ENCODE measurements at regions not wholly inside any gene's neighbourhood (a gene's known extent, or its start where the extent isn't known, plus 50 kb on each side); places are given as distances from the start of the nearest gene placed in this dataset.
"Not testable (repeated sequence)": the region's sequence is repeated elsewhere in the genome, so short reads cannot be mapped to it uniquely, and the experiment has no call there.

DNA sequence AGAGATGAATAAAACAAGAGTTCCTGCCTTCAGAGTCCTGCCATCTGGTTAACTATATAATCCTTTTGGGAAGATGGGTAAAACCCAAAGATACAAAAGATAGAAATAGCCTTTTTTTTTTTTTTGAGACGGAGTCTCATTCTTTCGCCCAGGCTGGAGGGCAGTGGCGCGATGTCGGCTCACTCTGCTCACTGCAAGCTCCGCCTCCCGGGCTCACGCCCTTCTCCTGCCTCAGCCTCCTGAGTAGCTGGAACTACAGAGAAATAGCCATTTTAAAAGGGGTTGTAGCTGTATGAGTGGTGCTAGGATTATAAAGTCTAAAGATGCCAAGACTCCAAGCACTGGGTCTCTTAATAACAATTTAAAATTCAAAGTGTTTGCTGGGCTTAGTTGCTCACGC, 97.2 kb downstream of the KDR start:
- in situ Hi-C loops (cut with HindIII; ENCODE audit: low pct_unique_long_range_greater_than_20kb, low sequenced_read_pairs), result no loop called here

DNA sequence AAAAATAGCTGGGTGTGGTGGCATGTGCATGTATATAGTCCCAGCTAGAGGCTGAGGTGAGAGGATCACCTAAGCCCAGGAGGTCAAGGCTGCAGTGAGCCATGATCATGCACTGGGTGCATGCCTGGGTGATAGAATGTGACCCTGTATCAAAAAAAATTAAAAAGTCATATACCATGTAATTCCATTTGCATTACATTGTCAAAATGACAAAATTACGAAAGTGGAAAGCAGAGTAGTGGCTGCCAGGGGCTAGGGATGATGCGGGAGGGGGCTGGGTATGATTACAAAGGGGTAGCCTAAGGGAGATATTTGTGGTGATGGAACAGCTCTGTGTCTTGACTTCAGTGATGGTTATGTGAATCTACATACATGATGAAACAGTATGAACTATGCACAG, 97.8 kb downstream of the KDR start:
- in situ Hi-C loops (cut with HindIII; ENCODE audit: low pct_unique_long_range_greater_than_20kb, low sequenced_read_pairs), result no loop called here
- DNase-seq (ENCODE audit: low read depth, low spot score), result no peak

More for the DNA sequence above, 97.2 kb downstream of the KDR start:
- DNase-seq (ENCODE audit: low read depth, low spot score), result no peak

DNA sequence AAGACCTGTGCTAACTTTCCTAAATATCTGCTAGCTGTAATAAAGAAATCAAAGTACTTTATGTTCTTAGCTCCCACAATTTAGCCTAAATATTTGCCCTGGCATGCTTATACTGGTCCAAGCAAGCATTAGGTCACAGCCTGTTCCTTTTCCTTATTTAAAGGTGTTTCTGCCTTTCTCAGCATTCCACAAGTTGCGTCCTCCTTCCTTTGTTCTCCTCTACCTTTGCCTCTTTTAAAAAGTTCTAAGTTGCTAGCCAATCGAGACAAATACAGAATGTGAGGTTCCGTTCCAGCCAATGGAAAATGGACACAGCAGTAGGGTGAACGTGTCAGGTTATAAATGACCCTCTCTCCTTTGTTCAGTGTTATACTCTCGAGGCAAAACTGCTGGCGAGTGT, 99.9 kb downstream of the KDR start:
- in situ Hi-C loops (cut with HindIII; ENCODE audit: low pct_unique_long_range_greater_than_20kb, low sequenced_read_pairs); DNase-seq (ENCODE audit: low read depth, low spot score): not testable (repeated sequence)

DNA sequence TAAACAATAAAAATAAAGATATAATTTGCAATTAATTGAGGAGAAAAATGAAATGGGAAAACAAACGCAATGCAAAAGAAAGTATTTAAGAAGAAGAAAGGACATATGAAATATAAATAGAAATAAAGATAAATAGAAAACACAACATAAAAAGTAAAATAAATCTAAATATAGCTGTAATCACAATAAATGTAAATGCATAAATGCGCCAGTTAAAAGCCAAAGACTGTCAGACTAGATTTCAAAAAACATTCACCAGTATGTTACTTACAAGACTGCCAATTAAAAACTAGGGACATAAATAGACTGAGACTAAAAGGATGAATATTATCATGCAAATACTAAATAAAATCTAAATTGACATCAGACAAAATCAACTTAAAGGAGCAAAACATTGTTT, 102.4 kb downstream of the KDR start:
- in situ Hi-C loops (cut with HindIII; ENCODE audit: low pct_unique_long_range_greater_than_20kb, low sequenced_read_pairs), result no loop called here
- DNase-seq (ENCODE audit: low read depth, low spot score), result no peak

DNA sequence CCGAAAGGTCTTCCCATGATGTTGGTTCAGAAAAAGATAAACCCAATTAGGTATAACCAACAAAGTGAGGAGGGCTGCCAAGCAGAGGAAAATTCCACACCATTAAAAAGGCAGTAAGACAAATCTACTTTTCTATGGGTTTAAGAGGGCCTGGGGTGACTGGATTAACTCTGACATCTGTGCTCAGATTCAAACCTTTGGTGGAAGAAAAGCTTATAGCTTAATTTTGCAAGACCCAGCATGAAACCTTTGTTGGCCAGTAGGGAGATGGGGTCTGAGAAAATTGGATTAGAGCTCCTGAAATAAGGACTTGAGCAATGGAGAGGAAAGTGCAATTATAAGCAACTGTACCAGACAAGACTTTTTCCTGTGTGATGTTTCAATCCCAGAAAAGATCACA, 104.2 kb downstream of the KDR start:
- DNase-seq (ENCODE audit: low read depth, low spot score), result no peak
- in situ Hi-C loops (cut with HindIII; ENCODE audit: low pct_unique_long_range_greater_than_20kb, low sequenced_read_pairs), result no loop called here

DNA sequence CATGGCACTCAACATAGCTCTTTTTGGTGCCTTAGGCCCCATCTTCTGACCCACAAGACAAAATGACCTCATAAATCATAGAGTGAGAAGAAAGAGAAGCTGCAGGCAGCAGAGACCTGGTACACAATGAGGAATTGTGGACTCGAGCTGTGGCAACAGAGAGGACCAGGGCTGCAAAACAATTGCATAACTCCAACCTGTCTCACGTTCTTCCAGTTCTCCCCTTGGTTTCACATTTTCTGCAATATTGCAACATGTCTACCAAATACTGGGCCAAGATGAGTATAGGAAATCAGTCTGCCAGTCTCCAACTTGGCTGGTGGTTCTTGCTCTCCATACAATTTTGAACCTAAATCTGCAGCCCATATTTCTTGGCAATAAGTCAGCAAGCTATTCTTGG, 105.3 kb downstream of the KDR start:
- in situ Hi-C loops (cut with HindIII; ENCODE audit: low pct_unique_long_range_greater_than_20kb, low sequenced_read_pairs), result no loop called here
- DNase-seq (ENCODE audit: low read depth, low spot score), result no peak

DNA sequence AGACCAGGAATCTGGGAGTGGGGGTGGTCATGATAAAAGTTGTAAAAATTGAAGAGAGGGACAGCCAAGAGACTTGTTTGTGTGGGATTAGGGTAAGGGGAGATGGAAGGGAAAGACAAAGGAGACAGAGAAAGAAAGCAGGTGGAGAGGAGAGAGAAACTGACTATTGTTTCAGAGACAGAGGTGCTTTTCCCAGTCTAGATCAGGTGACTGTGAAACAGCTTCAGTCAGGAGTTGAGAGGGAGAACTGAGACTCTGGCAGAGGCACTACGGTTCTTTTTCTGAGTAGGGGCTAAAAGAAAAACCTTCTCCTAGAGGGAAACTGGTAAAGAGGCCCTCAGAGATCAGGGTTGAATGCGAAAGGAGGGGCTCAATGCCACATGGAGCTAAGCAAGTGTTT, 106.4 kb downstream of the KDR start:
- in situ Hi-C loops (cut with HindIII; ENCODE audit: low pct_unique_long_range_greater_than_20kb, low sequenced_read_pairs), result no loop called here
- no peak for DNase-seq (ENCODE audit: low read depth, low spot score)

DNA sequence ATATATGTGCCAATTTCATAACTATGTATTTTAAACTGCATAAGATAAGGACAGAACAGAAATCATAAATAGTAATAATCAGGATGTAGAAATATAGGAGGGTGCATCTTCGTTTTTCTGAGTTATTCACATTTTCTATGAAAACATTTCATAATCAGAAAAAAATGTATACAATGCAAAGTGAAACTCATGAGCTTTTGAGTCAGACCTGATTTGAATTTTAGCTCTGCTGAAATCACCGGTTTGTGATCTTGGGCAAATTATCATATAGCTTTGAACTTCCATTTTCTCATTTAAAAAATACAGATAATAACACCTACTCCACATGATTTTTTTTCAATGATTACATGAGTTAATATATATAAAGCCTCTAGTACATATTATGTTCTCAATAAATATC, 106.9 kb downstream of the KDR start:
- DNase-seq (ENCODE audit: low read depth, low spot score), result no peak
- in situ Hi-C loops (cut with HindIII; ENCODE audit: low pct_unique_long_range_greater_than_20kb, low sequenced_read_pairs), result no loop called here

DNA sequence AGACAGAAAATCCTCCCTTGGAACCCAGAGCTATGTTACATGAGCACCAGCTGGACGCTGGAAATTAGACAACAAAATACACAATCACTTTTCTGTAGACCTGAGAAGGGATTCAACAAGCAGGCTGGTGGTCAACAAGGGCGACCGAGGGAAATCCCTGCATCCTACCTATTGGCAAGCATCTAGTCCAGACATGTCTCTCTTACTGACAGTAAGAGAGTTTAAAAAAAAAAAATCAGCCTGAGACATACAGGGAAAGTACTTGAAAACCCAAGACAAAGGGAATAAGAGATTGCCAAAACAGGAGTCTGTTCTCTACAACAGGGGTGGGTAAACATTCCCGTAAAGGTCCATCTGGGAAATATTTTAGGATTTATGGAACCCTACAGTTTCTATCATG, 108.0 kb downstream of the KDR start:
- in situ Hi-C loops (cut with HindIII; ENCODE audit: low pct_unique_long_range_greater_than_20kb, low sequenced_read_pairs), result no loop called here
- DNase-seq (ENCODE audit: low read depth, low spot score), result no peak

DNA sequence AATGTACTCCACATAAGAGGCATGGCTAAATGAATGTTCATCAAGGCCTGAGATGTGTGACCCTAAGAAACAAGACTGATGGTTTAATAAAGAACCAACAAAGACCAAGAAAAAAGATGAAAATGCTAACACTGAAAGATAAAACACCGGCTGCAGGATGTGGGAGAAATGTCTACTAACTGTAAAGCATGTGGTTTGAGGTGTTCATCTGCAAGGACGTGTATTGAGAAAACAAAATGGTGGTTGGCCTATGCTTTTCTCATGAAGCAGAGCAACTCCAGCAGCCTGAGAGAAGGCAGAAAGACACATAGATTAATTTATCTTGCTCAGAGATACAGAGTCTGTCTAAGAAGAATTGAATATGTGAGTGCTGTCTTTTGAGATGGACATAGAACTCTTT, 109.3 kb downstream of the KDR start:
- in situ Hi-C loops (cut with HindIII; ENCODE audit: low pct_unique_long_range_greater_than_20kb, low sequenced_read_pairs), result no loop called here
- DNase-seq (ENCODE audit: low read depth, low spot score), result no peak

DNA sequence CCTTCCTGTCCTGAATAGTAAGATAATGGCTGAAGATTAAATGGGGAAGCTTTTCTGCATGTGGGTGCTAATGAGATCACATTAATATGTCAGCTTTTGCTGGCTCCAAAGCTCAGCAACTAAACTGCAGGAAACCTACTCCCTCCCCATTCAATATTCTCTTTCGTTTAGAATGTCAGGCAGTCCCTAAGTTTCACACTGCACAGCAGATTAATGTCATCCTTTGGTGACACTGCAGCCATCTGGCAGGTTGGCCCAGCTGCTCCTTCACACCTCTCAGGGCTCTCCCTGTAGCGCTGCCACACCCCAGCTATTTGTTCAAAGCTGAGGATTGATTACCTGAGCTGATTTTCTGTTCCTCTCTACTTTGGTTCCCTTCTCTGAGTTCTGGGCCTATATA, 110.5 kb downstream of the KDR start:
- in situ Hi-C loops (cut with HindIII; ENCODE audit: low pct_unique_long_range_greater_than_20kb, low sequenced_read_pairs), result no loop called here
- DNase-seq (ENCODE audit: low read depth, low spot score), result no peak

DNA sequence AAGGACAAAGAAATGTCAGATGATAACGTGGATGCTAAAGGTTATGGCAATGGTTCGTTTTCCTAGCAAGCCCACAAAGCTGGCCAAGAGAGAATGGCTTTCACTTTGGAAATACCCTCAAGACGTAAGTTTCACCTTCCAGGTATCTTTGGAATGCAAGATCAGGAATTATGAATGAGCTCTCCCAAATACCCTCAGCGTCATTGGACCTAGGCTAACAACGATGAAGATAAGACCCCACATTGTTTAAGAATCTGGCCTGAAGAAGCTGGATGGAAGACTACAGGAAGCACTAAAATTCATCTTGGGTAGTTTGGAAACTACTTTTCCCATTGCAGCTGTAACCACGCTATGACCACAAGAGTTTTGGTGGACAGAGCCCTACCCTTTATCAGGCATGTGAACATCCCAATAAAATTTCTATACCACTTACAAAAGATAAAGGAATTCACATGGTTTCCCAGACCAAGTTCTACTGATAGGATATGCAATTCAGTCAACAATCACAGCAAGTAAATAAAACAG, 111.9 kb downstream of the KDR start:
- in situ Hi-C loops (cut with HindIII; ENCODE audit: low pct_unique_long_range_greater_than_20kb, low sequenced_read_pairs), result no loop called here
- peak; percentile 9 for DNase-seq (ENCODE audit: low read depth, low spot score)

DNA sequence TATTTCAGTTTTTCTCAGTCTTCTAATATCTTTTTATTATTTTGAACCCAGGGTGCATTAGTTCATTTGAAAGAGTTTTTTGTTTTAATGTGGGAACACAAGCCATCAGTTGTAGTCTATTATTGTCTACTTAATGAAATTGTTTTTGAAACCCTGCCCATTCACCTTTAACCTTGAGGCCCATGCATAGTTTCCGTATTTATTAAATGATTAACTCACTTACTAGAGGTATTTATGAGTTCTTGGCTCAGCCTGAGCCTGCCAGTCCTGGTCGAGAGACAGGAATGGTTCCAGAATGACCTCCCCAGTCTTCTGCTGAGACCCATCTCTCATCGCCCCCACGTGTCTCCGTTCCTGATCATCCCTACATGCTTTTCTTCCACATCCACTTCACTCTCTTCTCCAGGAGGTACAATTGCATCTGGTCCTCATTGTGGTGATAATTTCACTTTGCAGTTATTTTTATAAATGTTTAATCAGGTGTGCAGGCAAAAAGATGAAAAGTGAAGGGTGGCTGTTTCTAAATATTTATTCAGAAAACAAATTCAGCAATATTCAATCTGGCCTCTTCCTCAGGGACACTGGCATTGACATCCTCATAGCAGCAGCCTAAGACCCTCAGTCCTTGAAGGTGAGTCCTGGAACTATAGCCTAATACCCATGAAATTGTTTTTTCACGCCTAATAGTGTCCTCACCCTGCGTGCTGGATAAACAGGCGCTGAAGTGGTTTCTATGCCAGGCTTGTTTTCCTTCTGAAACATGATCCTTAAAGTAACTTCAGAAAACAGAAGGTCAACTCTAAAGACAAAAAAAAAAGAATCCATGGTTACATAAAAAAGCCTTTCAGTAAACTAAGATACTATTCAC, 112.8 kb downstream of the KDR start:
- in situ Hi-C loops (cut with HindIII; ENCODE audit: low pct_unique_long_range_greater_than_20kb, low sequenced_read_pairs), result no loop called here
- no peak for DNase-seq (ENCODE audit: low read depth, low spot score)

DNA sequence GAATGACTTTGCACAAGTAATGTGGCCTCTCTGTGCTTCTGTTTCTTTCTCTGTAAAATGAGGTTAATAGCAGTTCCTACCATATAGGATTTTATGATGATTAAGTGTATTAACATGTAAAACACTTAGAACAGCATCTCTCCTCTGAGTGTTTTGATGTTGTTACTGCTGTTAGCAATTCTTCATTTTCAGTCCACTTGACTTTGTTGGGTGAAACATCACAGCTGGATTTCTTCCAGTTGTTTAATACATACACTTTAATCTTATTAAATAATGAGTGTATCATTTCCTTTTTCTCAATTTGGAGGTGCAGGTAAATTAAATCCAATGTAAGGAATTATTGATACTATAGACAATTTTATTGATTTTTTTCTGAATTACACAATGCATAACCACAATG, 113.6 kb downstream of the KDR start:
- in situ Hi-C loops (cut with HindIII; ENCODE audit: low pct_unique_long_range_greater_than_20kb, low sequenced_read_pairs), result no loop called here
- DNase-seq (ENCODE audit: low read depth, low spot score), result no peak

DNA sequence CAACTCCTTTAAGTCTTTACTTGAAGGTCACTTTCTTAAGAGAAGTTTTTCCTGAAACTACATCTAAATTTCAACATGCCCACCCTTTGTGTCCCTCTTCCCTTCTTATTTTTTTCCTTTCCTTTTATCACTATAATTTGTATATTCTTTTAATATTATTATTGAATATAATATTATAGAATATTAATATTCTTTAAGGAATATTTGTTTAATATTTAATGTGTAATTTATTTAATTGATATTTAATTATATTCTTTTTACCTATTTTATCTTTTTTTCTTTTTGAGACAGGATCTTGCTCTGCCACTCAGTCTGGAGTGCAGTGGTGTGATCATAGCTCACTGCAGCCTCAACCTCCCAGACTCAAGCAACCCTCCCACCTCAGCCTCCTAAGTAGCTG, 114.8 kb downstream of the KDR start:
- DNase-seq (ENCODE audit: low read depth, low spot score), result no peak
- in situ Hi-C loops (cut with HindIII; ENCODE audit: low pct_unique_long_range_greater_than_20kb, low sequenced_read_pairs), result no loop called here

DNA sequence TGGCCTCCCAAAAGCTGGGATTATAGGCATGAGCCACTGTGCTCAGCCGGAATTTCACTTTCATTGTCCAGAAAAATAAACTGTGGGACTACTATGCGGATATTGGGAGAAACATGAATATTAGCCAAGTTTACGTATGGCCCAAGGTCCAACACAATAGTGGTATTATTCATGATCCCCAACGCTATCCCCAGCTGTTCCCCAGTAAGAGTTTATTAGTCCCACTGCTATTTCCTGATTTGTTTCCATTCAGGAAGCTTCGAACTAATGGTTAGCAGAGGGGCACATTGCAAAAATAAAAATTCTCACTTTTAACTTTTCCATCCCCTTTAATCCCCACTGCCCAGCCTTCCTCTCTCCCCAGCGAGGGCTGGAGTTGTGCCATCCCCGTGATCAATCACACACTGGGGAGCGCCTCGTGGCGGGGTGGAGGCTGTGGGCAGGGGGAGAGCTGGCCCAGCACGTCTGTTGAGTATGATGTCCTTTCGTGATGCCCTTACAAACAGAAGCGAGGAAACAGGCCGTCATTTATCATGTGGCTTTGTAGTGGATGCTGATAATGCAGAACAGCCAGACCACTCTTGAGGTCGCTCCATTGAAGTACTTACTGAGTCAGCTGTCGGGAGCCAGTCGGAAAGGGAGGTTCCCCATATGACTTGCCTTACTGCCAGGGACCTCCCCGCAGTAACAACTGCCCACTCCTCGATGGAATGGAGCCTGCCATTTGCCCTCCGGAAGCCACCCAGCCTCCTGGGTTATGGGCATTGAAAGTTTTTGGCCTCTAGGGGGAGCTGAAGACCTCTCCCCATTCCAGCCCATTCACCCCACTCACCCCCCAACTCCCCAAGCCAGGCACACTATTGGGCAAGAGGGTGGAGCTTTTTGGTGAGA, 117.0 kb downstream of the KDR start:
- in situ Hi-C loops (cut with HindIII; ENCODE audit: low pct_unique_long_range_greater_than_20kb, low sequenced_read_pairs), result no loop called here
- DNase-seq (ENCODE audit: low read depth, low spot score), result peak; percentile 55

DNA sequence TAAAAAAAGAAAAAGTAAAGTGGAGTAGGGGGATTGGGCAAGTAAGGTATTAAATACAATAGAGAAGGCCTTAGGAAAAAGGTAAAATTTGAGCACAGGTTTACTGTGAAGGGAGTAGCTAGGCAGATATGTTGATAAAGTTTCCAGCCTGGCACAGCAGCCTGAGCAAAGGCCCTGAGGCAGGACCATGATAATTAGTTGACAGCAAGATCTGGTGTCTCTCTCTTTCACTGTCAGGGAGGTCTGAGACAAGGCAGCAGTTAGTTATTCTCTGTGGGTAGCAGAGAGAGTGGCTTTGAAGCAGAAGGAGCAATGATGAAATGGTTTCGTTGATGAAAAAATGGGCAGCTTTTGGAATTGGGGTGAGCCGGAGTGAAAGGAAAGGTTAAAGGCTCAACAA, 119.5 kb downstream of the KDR start:
- in situ Hi-C loops (cut with HindIII; ENCODE audit: low pct_unique_long_range_greater_than_20kb, low sequenced_read_pairs), result no loop called here
- DNase-seq (ENCODE audit: low read depth, low spot score), result no peak

DNA sequence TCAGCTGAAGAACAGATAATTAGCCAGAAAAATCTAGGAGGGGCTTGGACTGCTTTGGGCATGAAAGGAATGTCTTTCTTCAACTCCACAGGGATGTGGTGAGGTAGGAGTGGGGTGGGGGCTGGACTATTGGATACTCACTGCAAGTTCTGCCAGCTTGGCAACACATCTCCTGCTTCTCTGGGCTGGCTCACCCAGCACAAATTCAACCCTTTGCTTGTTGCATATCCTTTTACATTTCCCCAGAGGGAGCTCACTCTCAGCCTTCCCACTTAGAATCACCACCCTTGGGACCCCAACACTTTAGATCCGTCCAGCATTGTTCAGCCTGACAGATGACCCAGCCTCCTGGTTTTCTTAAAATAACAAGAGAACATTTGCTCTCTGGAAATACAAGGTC, 120.6 kb downstream of the KDR start:
- DNase-seq (ENCODE audit: low read depth, low spot score), result no peak
- in situ Hi-C loops (cut with HindIII; ENCODE audit: low pct_unique_long_range_greater_than_20kb, low sequenced_read_pairs), result no loop called here

DNA sequence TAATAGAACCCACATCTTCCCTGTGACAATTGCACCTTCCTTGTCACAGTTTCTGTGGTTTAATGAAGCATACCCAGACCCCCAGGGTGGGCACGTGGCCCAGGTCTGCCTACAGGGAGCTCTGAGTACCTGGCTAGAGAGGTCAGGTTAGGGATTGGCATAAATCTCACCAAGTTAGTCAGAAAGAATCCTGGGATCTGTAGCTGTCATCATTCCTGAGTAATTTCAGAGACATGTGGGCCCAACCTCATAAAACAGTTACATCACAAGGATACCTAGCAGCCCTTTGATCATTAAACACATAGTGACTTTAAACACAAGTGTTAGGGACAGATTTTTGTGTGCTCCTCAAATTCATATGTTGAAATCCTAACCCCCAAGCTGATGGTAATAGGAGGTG, 123.0 kb downstream of the KDR start:
- in situ Hi-C loops (cut with HindIII; ENCODE audit: low pct_unique_long_range_greater_than_20kb, low sequenced_read_pairs), result no loop called here

More for the DNA sequence above, 123.0 kb downstream of the KDR start:
- no peak for DNase-seq (ENCODE audit: low read depth, low spot score)

All from SK-MEL-5 (cell line).